Bronchial epithelial cell (primary cell): ENCODE measurements at regions not wholly inside any gene's neighbourhood (a gene's known extent, or its start where the extent isn't known, plus 50 kb on each side); places are given as distances from the start of the nearest gene placed in this dataset.
"Not testable (repeated sequence)": the region's sequence is repeated elsewhere in the genome, so short reads cannot be mapped to it uniquely, and the experiment has no call there.

Source experiments
- DNase-seq: peaks from one replicate; pipeline ENCODE4 v3.0.0-alpha.2; 2010; ENCODE audit warnings: low read depth
- FAIRE-seq: peaks from 2 replicates; lab custom pipeline; 2011; peaks lifted over from hg19 to GRCh38; lab: Jason Lieb, UNC
- H3K27me3 ChIP-seq: 2 replicates; pipeline ENCODE4 v1.5.1; 2011; ENCODE audit warnings: low read length; ENCODE audit not compliant: control insufficient read depth, insufficient read depth
- H3K36me3 ChIP-seq: 2 replicates; pipeline ENCODE4 v1.5.1; 2011; ENCODE audit warnings: low read length; ENCODE audit not compliant: control insufficient read depth, insufficient read depth
- H3K4me3 ChIP-seq: 2 replicates; pipeline ENCODE4 v1.5.1; 2011; ENCODE audit warnings: mild to moderate bottlenecking, low read depth, low read length, control low read depth
- TF ChIP-seq, protein P1 (sequence below): IDR thresholded peaks from 2 replicates; pipeline ENCODE4 v1.5.1; 2011; ENCODE audit warnings: mild to moderate bottlenecking, moderate library complexity, low read length, control low read depth, inconsistent platforms; ENCODE audit not compliant: insufficient read depth, severe bottlenecking

DNA sequence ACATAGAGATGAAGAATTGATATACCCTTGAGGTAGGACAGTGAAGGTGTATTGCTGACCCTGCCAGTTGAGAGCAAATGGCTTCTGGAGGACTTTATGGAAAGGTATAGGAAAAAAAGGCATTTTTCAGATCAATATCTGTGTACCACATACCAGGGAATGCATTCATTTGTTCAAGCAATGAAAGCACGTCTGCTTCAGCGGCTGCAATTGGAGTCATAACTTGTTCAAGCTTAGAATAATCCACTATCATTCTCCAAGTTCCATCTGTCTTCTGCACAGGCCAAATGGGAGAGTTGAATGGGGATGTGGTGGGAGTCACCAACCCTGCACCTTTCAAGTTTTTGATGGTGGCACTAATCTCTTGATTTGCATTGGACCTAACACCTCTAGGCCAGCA, 249.6 kb upstream of the PTER start:
- TF ChIP-seq, protein P1, sequence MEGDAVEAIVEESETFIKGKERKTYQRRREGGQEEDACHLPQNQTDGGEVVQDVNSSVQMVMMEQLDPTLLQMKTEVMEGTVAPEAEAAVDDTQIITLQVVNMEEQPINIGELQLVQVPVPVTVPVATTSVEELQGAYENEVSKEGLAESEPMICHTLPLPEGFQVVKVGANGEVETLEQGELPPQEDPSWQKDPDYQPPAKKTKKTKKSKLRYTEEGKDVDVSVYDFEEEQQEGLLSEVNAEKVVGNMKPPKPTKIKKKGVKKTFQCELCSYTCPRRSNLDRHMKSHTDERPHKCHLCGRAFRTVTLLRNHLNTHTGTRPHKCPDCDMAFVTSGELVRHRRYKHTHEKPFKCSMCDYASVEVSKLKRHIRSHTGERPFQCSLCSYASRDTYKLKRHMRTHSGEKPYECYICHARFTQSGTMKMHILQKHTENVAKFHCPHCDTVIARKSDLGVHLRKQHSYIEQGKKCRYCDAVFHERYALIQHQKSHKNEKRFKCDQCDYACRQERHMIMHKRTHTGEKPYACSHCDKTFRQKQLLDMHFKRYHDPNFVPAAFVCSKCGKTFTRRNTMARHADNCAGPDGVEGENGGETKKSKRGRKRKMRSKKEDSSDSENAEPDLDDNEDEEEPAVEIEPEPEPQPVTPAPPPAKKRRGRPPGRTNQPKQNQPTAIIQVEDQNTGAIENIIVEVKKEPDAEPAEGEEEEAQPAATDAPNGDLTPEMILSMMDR: no peak
- no peak for FAIRE-seq
- Histone ChIP-seq H3K4me3 (no peak overlapping the region), H3K36me3 (no peaks in the 10 kb centered on the region), H3K27me3 (no peaks in the 10 kb centered on the region)
- DNase-seq: no peak

DNA sequence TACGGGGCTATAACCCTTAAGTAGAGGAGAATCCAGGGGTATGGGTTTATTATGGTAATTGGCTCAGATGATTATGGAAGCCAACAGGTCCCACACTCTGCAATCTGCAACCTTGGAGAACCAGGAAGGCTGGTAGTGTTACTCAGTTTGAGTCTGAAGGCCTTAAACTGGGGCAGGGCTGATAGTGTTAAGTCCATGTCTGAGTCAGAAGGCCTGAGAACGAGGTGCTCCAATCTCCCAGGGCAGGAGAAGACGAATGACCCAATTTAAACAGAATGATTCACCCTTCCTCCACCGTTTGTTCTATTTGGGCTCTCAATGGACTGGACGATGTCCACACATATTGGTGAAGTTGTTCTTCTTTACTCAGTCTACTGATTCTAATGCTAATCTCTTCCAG, 244.5 kb upstream of the PTER start:
- FAIRE-seq (peak; percentile 52), DNase-seq (peak; percentile 1)
- Histone ChIP-seq H3K36me3 (no peaks in the 10 kb centered on the region), H3K4me3 (no peak overlapping the region), H3K27me3 (no peaks in the 10 kb centered on the region)
- TF ChIP-seq, protein P1: no peak

DNA sequence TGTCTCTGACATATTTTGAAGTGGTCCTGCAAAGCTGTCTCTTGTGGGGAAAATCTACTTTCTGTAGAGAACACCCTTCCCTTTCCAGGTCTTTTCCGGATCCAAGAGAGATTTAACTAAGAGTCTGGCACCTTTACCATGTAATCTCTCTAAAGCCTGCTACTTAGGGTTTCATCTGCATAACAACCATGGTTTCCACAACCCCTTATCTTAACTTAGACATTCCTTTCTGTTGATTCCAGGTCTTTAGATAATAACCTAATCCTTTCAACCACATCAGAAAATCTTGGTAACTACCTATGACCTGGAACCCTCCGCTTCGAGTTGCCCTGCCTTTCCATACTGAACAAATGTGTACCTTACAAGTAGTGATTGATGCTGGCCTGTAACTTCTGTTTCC, 243.6 kb upstream of the PTER start:
- no peak for FAIRE-seq
- no peak for DNase-seq

DNA sequence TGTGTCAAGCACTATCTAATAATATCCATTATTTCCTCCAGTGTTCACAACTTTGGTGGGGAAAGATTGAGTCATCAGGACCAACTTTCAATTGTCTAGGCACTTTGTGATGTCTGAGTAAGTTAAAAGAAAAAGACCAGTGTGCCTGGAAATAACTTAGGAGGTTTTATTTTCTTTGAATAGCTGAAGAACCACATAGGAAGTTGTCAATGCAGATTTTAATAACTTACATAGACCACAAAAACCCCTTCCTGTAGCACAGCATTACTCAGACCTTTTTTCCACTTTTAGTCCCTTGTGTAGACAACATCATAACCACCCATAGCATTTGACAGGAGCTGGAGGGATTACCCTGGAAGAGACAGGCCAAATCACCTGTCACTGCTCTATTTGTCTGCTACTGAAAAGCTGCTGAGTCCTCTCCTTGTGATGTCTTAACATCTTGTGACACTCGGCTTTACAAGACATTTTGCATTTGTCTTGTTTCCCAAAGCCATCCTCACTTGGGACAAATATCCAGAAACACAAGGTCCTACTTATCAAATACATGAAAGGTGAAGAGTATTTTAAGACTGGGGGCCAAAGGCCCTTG, 241.5 kb upstream of the PTER start:
- DNase-seq (no peak), FAIRE-seq (no peak)
- TF ChIP-seq, protein P1: no peak
- H3K27me3 ChIP-seq: no peaks in the 10 kb centered on the region
- H3K4me3 ChIP-seq: no peak overlapping the region
- no peaks in the 10 kb centered on the region for H3K36me3 ChIP-seq

More for the DNA sequence above, 243.6 kb upstream of the PTER start:
- no peak overlapping the region for H3K4me3 ChIP-seq
- TF ChIP-seq, protein P1: no peak
- H3K36me3 ChIP-seq: no peaks in the 10 kb centered on the region
- H3K27me3 ChIP-seq: no peaks in the 10 kb centered on the region

DNA sequence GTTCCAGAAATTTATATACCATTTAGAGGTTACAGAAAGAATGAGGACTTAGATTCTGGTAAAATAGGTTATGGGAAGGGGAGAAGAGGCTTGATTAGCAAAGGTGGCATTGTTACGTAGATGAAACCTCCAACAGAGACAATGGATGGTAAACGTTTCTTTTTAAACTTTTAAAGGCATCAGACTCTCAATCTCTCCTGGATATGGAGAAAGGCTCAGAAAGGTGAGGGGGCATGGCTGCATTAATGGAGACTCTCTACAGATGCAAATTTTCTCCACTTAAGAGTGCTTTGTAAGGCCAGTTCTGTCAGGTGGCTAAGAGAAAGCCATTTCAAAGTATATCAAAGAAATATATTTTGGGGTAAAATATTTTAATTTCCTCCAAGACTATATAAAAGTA, 240.9 kb upstream of the PTER start:
- H3K27me3 ChIP-seq: no peaks in the 10 kb centered on the region
- TF ChIP-seq, protein P1: no peak
- FAIRE-seq: no peak
- no peaks in the 10 kb centered on the region for H3K36me3 ChIP-seq
- no peak overlapping the region for H3K4me3 ChIP-seq
- DNase-seq: no peak

DNA sequence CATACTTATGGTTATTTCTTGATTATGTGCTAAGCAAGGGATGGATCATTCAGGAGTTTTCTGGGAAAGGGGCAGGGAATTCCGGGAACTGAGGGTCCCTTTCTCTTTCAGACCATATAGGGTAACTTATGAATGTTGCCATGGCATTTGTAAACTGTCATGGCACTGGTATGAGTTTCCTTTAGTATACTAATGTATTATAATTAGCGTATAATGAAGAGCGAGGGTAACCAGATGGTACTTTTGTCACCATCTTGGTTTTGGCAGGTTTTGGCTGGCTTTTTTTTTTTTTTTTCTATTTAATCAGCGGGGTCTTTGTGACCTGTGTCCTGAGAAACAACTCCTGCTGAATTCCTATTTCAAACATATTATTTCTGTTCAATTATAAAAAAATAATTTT, 237.6 kb upstream of the PTER start:
- TF ChIP-seq, protein P1: no peak
- FAIRE-seq (no peak), DNase-seq (no peak)

DNA sequence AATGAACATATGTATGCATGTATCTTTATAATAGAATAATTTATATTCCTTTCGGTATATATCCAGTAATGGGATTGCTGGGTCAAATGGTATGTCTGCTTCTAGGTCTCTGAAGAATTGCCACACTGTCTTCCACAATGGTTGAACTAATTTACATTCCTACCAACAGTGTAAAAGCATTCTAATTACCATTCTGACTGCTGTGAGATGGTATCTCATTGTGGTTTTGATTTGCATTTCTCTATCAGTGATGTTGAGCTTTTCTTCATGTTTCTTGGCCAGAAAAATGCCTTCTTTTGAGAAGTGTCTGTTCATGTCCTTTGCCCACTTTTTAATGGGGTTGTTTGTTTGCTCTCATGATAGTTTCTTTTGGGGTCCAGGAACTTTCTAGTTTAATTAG, 213.2 kb upstream of the PTER start:
- DNase-seq, H3K36me3 ChIP-seq, FAIRE-seq, H3K27me3 ChIP-seq, H3K4me3 ChIP-seq: not testable (repeated sequence)

More for the DNA sequence above, 237.6 kb upstream of the PTER start:
- H3K27me3 ChIP-seq: no peaks in the 10 kb centered on the region
- no peak overlapping the region for H3K4me3 ChIP-seq
- H3K36me3 ChIP-seq: no peaks in the 10 kb centered on the region
